SK-N-SH treated with all-trans-retinoic acid at 6 μM for 48 hours (cell line): ENCODE measurements at regions not wholly inside any gene's neighbourhood (a gene's known extent, or its start where the extent isn't known, plus 50 kb on each side); places are given as distances from the start of the nearest gene placed in this dataset.

Experiments
- CSDC2 ChIP-seq: fragments of 250-450 bp; sonication (Bioruptor Pico); IDR thresholded peaks from 2 replicates; pipeline ENCODE4 v1.5.0; 2020; ENCODE audit warnings: mild to moderate bottlenecking, moderate library complexity
- ZFP3 ChIP-seq: fragments of 250-450 bp; sonication (Bioruptor Pico); IDR thresholded peaks from 2 replicates; pipeline ENCODE4 v1.5.0; 2020; ENCODE audit warnings: mild to moderate bottlenecking, moderate library complexity
- ZFP30 ChIP-seq: fragments of 450-650 bp; formaldehyde crosslinking; IDR thresholded peaks from 2 replicates; pipeline ENCODE4 v1.5.0; 2022; ENCODE audit warnings: mild to moderate bottlenecking, moderate library complexity
- ZNF70 ChIP-seq: fragments of 450-650 bp; formaldehyde crosslinking; IDR thresholded peaks from 2 replicates; pipeline ENCODE4 v1.5.0; 2020; ENCODE audit warnings: mild to moderate bottlenecking, moderate library complexity
- ZNF8 ChIP-seq: fragments of 450-650 bp; formaldehyde crosslinking; IDR thresholded peaks from 2 replicates; pipeline ENCODE4 v1.5.0; 2020; ENCODE audit warnings: mild to moderate bottlenecking, moderate library complexity
- TF ChIP-seq, protein P1 (sequence below): fragments of 250-450 bp; sonication (Bioruptor Pico); IDR thresholded peaks from 2 replicates; pipeline ENCODE4 v1.8.0; 2020; ENCODE audit warnings: mild to moderate bottlenecking, moderate library complexity, borderline replicate concordance
- TF ChIP-seq, protein P2 (sequence below): fragments of 250-450 bp; sonication (Bioruptor Pico); IDR thresholded peaks from 2 replicates; pipeline ENCODE4 v1.5.1; 2020; ENCODE audit warnings: low read depth, mild to moderate bottlenecking, moderate library complexity

DNA sequence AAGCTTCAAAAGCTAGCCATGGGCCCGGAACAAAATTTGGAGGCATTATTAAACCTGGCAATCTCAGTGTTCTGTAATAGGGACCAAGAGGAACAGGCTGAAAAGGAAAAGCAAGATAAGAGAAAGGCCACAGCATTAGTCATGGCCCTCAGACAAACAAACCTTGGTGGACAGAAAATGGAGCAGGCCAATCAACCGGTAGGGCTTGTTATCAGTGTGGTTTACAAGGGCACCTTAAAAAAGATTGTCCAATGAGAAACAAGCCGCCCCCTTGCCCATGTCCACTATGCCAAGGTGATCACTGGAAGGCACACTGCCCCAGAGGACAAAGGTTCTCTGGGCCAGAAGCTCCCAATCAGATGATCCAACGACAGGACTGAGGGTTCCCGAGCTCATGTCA is 653.9 kb upstream of the TMEM132C start:
- TF ChIP-seq, protein P1, sequence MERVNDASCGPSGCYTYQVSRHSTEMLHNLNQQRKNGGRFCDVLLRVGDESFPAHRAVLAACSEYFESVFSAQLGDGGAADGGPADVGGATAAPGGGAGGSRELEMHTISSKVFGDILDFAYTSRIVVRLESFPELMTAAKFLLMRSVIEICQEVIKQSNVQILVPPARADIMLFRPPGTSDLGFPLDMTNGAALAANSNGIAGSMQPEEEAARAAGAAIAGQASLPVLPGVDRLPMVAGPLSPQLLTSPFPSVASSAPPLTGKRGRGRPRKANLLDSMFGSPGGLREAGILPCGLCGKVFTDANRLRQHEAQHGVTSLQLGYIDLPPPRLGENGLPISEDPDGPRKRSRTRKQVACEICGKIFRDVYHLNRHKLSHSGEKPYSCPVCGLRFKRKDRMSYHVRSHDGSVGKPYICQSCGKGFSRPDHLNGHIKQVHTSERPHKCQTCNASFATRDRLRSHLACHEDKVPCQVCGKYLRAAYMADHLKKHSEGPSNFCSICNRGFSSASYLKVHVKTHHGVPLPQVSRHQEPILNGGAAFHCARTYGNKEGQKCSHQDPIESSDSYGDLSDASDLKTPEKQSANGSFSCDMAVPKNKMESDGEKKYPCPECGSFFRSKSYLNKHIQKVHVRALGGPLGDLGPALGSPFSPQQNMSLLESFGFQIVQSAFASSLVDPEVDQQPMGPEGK (CRISPR knock-in tag), result no peak
- TF ChIP-seq, protein P2, sequence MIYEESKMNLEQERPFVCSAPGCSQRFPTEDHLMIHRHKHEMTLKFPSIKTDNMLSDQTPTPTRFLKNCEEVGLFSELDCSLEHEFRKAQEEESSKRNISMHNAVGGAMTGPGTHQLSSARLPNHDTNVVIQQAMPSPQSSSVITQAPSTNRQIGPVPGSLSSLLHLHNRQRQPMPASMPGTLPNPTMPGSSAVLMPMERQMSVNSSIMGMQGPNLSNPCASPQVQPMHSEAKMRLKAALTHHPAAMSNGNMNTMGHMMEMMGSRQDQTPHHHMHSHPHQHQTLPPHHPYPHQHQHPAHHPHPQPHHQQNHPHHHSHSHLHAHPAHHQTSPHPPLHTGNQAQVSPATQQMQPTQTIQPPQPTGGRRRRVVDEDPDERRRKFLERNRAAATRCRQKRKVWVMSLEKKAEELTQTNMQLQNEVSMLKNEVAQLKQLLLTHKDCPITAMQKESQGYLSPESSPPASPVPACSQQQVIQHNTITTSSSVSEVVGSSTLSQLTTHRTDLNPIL, result no peak
- no peak for TF ChIP-seq ZFP30 (CRISPR knock-in tag)
- TF ChIP-seq ZFP3 (CRISPR knock-in tag), result no peak
- no peak for TF ChIP-seq ZNF70 (CRISPR knock-in tag)
- TF ChIP-seq CSDC2, result no peak
- TF ChIP-seq ZNF8 (CRISPR knock-in tag), result no peak
